ENCODE measurements at regions not wholly inside any gene's neighbourhood (a gene's known extent, or its start where the extent isn't known, plus 50 kb on each side); places are given as distances from the start of the nearest gene placed in this dataset.
"Not testable (repeated sequence)": the region's sequence is repeated elsewhere in the genome, so short reads cannot be mapped to it uniquely, and the experiment has no call there.

DNA sequence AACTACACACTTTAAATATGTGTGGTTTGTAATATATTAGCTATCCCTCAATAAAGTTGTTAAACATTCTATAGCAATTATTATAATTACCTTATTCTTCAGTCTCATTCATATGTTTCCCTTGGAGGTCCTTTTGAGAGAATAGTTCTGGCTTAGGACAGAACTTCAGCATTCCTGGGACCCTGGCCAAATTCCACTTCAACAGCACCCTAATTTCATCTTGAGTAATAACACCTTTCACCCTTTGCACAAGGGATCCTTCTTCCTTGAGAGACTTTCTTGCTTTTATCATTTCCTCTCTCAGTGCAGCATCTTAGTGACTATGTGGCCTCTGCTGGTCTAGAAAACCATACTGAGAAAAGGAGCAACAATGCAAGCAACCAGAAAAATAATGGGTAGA lies 255.9 kb downstream of the C11orf87 start:
- Mint-ChIP-seq H3K27ac (no peak overlapping the region), H3K4me1 (no peaks in the 10 kb centered on the region), H3K9me3 (no peaks in the 10 kb centered on the region), H3K4me3 (no peak overlapping the region), H3K36me3 (ENCODE audit: low read depth) (no peaks in the 10 kb centered on the region), H3K27me3 (no peaks in the 10 kb centered on the region)
- ATAC-seq (replicated peaks): no peak

DNA sequence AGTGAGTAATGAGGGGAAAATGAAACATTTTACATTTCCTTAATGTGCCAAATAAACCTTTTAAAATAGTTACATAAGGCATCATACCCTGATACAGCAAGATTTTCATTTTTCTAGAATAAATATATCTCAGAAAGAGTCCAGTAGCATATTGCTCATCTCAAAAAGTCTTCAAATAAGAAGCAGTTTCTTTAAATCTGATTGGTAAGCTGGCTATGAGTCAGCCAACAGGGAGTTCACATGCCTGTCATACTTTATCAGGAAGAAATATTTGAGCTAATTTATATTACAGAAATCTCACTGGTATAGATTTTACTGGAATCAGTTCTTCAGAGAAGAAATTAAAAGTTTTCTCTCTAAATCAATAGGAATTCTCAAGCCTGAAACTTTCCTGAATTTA lies 258.1 kb downstream of the C11orf87 start:
- no peaks in the 10 kb centered on the region for H3K27me3 Mint-ChIP-seq
- H3K4me3 Mint-ChIP-seq: no peak overlapping the region
- H3K9me3 Mint-ChIP-seq: no peaks in the 10 kb centered on the region
- H3K36me3 Mint-ChIP-seq (ENCODE audit: low read depth): no peaks in the 10 kb centered on the region
- no peak overlapping the region for H3K27ac Mint-ChIP-seq
- H3K4me1 Mint-ChIP-seq: no peaks in the 10 kb centered on the region
- ATAC-seq (replicated peaks): no peak

DNA sequence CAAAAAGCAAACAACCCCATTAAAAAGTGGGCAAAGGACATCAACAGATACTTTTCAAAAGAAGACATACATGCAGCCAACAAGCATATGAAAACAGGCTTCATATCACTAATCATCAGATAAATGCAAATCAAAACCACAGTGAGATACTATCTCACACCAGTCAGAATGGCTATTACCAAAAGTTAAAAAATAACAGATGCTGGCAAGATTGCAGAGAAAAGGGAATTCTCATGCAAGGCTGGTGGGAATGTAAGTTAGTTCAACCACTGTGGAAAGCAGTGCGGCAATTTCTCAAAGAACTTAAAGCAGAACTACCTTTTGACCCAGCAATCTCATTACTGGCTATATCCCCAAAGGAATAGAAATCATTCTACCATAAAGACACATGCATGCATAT lies 260.8 kb downstream of the C11orf87 start:
- not testable (repeated sequence) for H3K27me3 Mint-ChIP-seq; H3K36me3 Mint-ChIP-seq (ENCODE audit: low read depth); H3K9me3 Mint-ChIP-seq; H3K4me3 Mint-ChIP-seq; ATAC-seq (replicated peaks); H3K27ac Mint-ChIP-seq; H3K4me1 Mint-ChIP-seq

DNA sequence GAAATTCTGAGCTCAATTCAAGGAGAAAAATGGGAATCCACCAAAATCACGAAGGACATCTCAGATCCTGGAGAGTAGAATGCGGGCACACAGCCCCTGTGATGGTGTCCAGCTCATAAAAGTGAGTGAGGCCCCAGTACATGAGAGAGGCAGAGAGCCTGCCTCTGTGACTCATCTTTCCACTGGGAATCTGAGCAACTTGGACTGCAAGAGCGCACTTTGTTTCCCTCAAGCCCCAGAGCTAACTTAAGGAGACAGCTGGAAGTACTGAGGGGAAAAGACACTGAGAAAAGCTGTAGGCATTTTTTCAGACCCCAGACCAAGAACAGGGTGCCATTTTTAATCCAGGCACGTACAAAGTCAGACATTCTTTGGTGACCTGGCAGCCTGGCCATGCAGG lies 273.7 kb downstream of the C11orf87 start:
- H3K4me3 Mint-ChIP-seq: no peak overlapping the region
- no peaks in the 10 kb centered on the region for H3K4me1 Mint-ChIP-seq
- H3K27ac Mint-ChIP-seq: no peak overlapping the region
- peaks cover 23% of the 10 kb centered on the region for H3K9me3 Mint-ChIP-seq
- no peak for ATAC-seq (replicated peaks)
- no peaks in the 10 kb centered on the region for H3K36me3 Mint-ChIP-seq (ENCODE audit: low read depth)
- H3K27me3 Mint-ChIP-seq: no peaks in the 10 kb centered on the region

DNA sequence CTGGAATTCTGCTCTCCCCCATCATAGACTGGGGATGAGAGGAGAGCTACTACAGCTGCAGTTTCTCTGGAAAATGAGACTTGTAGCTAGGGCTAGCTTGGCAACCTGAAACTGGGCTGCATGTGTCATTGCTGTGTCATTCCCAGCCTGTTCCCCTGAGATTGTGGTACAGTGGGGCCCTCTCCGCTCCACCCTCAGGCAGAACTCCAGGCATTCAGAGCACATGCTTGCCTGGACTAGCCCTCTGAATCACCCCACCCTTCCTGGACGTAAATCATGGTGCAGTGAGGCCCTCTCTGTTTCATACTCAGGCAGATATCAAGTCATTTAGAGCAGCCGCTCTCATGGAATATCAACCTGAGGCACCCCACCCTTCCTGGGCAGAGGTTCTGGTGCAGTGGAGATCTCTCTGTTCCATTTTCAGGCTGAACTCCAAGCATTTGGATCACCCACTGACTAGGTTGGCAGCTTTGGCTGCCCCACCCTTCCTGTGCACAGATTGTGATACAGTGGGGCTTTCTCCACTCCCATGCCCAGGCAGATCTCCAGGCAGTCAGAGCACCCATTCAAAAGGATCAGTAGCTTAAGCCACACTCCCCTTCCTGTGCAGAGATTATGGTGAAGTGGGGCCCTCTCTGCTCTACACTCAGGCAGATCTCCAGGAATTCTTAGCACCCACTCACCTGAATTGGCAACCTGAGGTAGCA lies 274.4 kb downstream of the C11orf87 start:
- Mint-ChIP-seq H3K9me3 (peaks cover 24% of the 10 kb centered on the region), H3K4me1 (no peaks in the 10 kb centered on the region), H3K27ac (no peak overlapping the region), H3K36me3 (ENCODE audit: low read depth) (no peaks in the 10 kb centered on the region), H3K27me3 (no peaks in the 10 kb centered on the region), H3K4me3 (no peak overlapping the region)
- no peak for ATAC-seq (replicated peaks)

DNA sequence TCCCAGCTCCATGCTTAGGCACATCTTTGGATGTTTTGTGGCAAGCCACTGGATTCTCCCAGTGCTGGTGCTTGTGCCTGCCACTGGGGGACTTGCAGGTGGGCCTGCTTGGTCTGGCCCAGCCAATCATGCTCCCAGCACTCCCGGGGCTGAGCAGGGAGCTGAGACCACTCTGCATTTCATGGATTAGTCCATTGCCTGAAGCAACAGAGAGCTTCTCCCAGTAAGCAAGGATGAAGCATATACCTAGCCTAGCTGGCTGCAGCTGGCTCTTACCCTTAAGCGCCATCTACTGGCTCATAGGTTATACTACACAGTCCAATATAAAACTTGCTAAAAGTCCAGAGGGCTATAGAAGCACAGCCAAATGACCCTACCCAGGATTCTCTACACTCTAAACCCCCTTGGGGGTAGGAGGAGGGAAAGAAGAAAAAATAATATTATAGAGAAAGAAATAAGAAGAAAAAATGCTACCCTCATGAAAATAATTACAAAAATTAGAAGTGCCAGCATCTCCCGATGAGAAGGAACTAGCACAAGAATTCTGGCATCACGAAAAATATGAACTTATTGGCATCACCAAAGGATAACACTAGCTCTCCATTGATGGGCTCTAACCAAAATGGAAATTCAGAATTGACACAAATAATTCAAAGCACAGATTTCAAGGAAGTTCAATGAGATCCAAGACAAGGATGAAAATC lies 275.3 kb downstream of the C11orf87 start:
- Mint-ChIP-seq H3K9me3 (peaks cover 24% of the 10 kb centered on the region), H3K4me3 (no peak overlapping the region), H3K4me1 (no peaks in the 10 kb centered on the region), H3K27me3 (no peaks in the 10 kb centered on the region), H3K36me3 (ENCODE audit: low read depth) (no peaks in the 10 kb centered on the region), H3K27ac (no peak overlapping the region)
- ATAC-seq (replicated peaks): no peak

DNA sequence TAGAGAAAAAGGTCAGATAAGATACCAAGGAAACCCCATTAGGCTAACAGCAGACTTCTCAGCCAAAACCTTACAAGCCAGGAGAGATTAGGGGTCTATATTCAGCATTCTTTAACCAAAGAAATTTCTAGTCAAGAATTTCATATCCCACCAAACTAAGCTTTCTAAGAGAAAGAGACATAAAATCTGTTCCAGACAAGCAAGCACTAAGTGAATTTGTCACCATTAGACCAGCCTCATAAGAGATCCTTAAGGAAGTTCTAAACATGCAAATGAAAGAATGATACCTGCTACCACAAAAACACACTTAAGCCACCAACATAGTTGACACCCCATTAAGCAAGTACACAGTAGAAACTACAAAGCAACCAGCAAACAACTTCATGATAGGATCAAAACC lies 276.2 kb downstream of the C11orf87 start:
- Mint-ChIP-seq H3K4me1 (no peaks in the 10 kb centered on the region), H3K27ac (no peak overlapping the region), H3K9me3 (peaks cover 24% of the 10 kb centered on the region), H3K4me3 (no peak overlapping the region), H3K36me3 (ENCODE audit: low read depth) (no peaks in the 10 kb centered on the region), H3K27me3 (no peaks in the 10 kb centered on the region)
- ATAC-seq (replicated peaks): no peak

DNA sequence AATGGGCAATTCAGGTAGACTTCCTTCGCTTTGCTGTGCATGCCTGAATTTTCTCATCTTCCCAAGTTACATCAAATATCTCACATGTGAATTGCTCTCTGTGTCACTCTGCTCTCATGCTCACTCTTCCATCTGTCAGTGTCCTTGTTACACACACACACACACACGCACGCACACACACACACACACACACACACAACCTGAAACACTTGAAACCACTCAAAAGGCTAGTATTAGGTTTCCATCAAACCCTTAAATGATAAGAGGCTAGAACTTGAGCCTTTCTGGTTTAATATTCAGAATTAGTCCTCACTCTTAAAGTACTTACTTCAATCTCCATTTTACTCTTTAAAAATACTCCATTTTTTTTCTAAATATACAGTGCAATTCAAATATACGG lies 282.4 kb downstream of the C11orf87 start:
- no peak for ATAC-seq (replicated peaks)
- no peaks in the 10 kb centered on the region for H3K27me3 Mint-ChIP-seq
- no peaks in the 10 kb centered on the region for H3K36me3 Mint-ChIP-seq (ENCODE audit: low read depth)
- no peaks in the 10 kb centered on the region for H3K4me1 Mint-ChIP-seq
- H3K9me3 Mint-ChIP-seq: peaks cover 10% of the 10 kb centered on the region
- H3K4me3 Mint-ChIP-seq: no peak overlapping the region
- no peak overlapping the region for H3K27ac Mint-ChIP-seq

DNA sequence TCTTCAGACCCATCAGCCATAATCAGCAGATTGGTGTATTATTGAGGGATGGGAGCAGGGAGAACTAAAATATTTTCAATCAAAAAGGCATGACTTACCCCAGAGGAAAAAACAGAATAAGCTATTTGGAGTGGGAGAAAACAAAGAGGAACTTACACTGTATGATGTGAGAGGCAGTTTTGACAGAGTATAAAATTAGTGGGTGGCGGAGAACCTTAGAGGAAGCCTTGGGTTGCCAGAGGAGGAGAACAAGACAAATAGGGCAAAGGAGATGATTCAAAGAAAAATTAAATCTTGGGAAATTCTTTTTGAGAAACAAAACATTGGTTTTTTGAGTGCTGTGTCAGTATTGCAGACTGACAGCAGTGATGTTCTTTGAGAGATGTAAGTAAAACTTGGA lies 285.0 kb downstream of the C11orf87 start:
- H3K36me3 Mint-ChIP-seq (ENCODE audit: low read depth): no peaks in the 10 kb centered on the region
- H3K27me3 Mint-ChIP-seq: no peaks in the 10 kb centered on the region
- ATAC-seq (replicated peaks): no peak

DNA sequence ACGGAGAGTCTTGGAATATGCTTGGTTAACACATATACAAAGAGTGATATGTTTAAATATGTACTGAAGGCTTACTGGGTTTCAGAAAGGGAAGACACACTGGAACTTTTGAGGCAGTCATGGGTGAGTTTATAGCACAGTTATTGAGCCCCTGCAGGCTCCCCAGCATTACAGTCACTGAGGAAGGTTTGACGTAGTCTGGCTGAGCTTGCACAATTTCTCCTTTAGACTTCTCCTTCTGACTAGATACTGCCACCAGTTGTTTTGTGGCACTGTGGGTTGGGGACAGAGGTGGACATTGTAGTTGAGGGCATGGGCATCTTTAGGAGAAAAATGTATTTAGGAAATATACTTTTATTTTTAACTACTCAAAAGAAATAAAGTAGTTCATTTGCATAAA lies 285.4 kb downstream of the C11orf87 start:
- Mint-ChIP-seq H3K9me3 (peaks cover 4% of the 10 kb centered on the region), H3K36me3 (ENCODE audit: low read depth) (no peaks in the 10 kb centered on the region), H3K27me3 (no peaks in the 10 kb centered on the region), H3K4me1 (no peaks in the 10 kb centered on the region), H3K4me3 (no peak overlapping the region), H3K27ac (no peak overlapping the region)
- no peak for ATAC-seq (replicated peaks)

More for the DNA sequence above, 285.0 kb downstream of the C11orf87 start:
- Mint-ChIP-seq H3K9me3 (peaks cover 4% of the 10 kb centered on the region), H3K27ac (no peak overlapping the region), H3K4me1 (no peaks in the 10 kb centered on the region), H3K4me3 (no peak overlapping the region)

DNA sequence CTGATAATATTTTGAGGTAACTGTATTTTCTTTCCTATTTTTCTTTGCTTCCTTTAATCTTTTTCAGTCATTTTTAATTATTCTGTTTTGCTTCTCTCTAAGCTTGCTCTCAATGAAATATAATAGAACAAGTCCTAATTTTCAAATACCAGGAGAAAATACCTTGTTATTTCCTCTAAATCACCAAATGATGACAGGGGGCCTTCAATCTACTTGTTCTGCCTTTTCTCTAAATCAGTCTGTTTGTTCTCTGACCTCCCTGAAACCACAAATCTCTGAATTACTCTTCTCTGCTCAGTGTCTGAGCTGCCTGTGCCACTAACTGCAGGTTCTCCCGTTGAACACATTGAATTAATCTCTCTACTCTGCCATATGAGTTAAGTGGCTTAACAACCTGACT lies 286.2 kb downstream of the C11orf87 start:
- no peak overlapping the region for H3K27ac Mint-ChIP-seq
- no peak for ATAC-seq (replicated peaks)
- no peaks in the 10 kb centered on the region for H3K4me1 Mint-ChIP-seq
- no peaks in the 10 kb centered on the region for H3K36me3 Mint-ChIP-seq (ENCODE audit: low read depth)
- H3K9me3 Mint-ChIP-seq: peaks cover 4% of the 10 kb centered on the region
- H3K27me3 Mint-ChIP-seq: no peaks in the 10 kb centered on the region
- no peak overlapping the region for H3K4me3 Mint-ChIP-seq

DNA sequence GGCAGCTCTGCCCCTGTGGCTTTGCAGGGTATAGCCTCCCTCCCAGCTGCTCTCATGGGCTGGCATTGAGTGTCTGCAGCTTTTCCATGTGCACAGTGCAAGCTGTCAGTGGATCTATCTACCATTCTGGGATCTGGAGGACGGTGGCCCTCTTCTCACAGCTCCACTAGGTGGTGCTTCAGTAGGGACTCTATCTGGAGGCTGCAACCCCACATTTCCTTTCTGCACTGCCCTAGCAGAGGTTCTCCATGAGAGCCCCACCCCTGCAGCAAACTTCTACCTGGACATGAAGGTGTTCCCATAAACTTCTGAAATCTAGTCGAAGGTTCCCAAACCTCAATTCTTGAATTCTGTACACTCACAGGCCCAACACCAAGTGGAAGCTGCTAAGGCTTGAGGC lies 292.5 kb downstream of the C11orf87 start:
- H3K9me3 Mint-ChIP-seq; H3K4me1 Mint-ChIP-seq; H3K4me3 Mint-ChIP-seq; H3K27ac Mint-ChIP-seq; H3K27me3 Mint-ChIP-seq; ATAC-seq (replicated peaks); H3K36me3 Mint-ChIP-seq (ENCODE audit: low read depth): not testable (repeated sequence)

DNA sequence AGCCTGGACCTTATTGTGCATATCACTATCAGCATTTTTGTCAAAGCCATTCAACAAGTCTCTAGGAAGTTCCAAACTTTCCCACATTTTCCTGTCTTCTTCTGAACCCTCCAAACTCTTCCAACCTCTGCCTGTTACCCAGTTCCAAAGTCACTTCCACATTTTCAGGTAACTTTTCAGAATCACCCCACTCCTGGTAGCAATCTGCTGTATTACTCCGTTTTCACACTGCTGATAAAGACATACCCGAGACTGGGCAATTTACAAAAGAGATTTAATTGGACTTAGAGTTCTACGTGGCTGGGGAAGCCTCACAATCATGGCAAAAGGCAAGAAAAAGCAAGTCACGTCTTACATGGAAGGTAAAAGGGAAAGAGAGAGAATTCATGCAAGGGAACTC lies 293.4 kb downstream of the C11orf87 start:
- not testable (repeated sequence) for H3K36me3 Mint-ChIP-seq (ENCODE audit: low read depth); H3K4me3 Mint-ChIP-seq; H3K27ac Mint-ChIP-seq; H3K9me3 Mint-ChIP-seq; ATAC-seq (replicated peaks); H3K4me1 Mint-ChIP-seq; H3K27me3 Mint-ChIP-seq

DNA sequence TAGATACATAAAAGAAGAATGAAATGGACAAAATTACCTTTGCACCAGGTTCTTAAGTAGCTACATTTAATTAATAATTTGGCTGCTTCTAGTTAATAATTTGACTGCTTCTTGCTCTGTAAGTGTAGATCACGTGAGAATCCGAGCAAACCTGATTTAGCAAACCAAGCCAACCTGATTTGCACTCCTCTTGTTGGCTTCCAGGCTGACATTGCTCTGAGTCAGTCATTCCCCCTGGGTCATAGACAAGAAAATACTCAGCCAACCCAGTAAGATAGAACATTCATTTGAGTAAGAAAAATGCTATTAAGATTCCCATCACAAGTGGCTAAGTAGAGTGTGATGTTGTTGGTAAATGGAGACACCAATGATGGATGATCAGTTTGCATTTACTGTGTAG lies 304.1 kb downstream of the C11orf87 start:
- H3K4me3 Mint-ChIP-seq: no peak overlapping the region
- no peaks in the 10 kb centered on the region for H3K4me1 Mint-ChIP-seq
- no peaks in the 10 kb centered on the region for H3K36me3 Mint-ChIP-seq (ENCODE audit: low read depth)
- H3K9me3 Mint-ChIP-seq: no peaks in the 10 kb centered on the region
- H3K27me3 Mint-ChIP-seq: no peaks in the 10 kb centered on the region
- no peak overlapping the region for H3K27ac Mint-ChIP-seq
- ATAC-seq (replicated peaks): no peak

DNA sequence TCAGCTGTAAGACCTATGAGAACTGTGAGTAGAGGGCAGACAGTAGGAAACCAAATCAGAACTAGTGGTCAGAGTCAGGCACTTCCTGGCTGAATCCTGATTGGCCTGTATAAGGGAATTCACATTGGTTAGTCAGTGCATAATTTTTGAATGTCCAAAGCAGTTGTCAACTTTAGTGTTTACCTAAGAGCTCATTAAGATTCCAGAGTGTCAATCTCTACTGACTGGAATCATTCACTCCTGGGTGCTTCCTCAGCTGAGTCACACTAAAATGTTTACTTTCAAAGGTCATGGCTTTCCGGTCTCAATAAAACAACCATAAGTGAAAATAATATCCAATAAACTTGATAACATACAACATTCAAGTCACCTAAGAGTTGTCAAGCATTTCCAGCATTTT lies 306.1 kb downstream of the C11orf87 start:
- H3K4me3 Mint-ChIP-seq: no peak overlapping the region
- H3K9me3 Mint-ChIP-seq: no peaks in the 10 kb centered on the region
- H3K36me3 Mint-ChIP-seq (ENCODE audit: low read depth): no peaks in the 10 kb centered on the region
- ATAC-seq (replicated peaks): no peak
- no peaks in the 10 kb centered on the region for H3K27me3 Mint-ChIP-seq
- no peaks in the 10 kb centered on the region for H3K4me1 Mint-ChIP-seq
- no peak overlapping the region for H3K27ac Mint-ChIP-seq
